ENCODE measurements at regions not wholly inside any gene's neighbourhood (a gene's known extent, or its start where the extent isn't known, plus 50 kb on each side); places are given as distances from the start of the nearest gene placed in this dataset.

- TF ChIP-seq STAT1 (IDR thresholded peaks at IDR 0.05; ENCODE audit: unreplicated experiment) (no peak), CTCF (conservative IDR thresholded peaks at IDR 0.05; ENCODE audit: low read depth in 2 of 2) (no peak), EZH2 (IDR thresholded peaks at IDR 0.05; ENCODE audit: low read depth, unreplicated experiment) (no peak), POLR2AphosphoS5 (IDR thresholded peaks at IDR 0.05; ENCODE audit: low read depth) (no peak), ETS1 (IDR thresholded peaks at IDR 0.05) (no peak), EZH2phosphoT487 (IDR thresholded peaks at IDR 0.05; ENCODE audit: unreplicated experiment) (no peak), CREB1 (CRISPR knock-in tag; IDR thresholded peaks at IDR 0.05; ENCODE audit: low read depth) (no peak), REST (IDR thresholded peaks at IDR 0.05; ENCODE audit: unreplicated experiment) (no peak), JUNB (IDR thresholded peaks at IDR 0.05; ENCODE audit: unreplicated experiment) (no peak), NANOG (IDR thresholded peaks at IDR 0.05; ENCODE audit: borderline replicate concordance) (no peak), ZNF462 (CRISPR knock-in tag; IDR thresholded peaks at IDR 0.05) (no peak)
Observed at GRCh38 chr22:48433647-48434046, 1394.0 kb downstream of the BRD1 start.

All from GM23338 (cell line).